ENCODE measurements at regions not wholly inside any gene's neighbourhood (a gene's known extent, or its start where the extent isn't known, plus 50 kb on each side); places are given as distances from the start of the nearest gene placed in this dataset.

DNA sequence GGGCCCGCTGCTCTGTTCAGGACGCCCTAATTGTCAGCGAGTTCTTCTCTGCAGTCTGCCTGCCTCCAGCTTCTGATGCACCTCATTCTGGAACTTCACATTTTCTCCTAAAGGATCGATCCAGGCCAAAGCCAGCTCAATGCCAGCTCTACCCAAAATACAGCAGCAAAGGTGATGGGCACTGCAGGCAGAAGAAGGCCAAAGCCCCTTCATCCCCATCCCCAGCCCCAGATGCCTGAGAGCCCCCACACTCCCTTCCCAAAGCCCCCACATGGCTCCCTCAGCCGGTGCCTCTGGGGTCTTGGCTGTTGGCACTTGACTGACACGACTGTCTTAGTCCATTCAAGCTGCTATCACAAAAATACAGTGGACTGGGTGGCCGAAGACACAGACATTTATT lies 410.3 kb downstream of the BRD1 start:
- Histone ChIP-seq H3K27ac (ENCODE audit: extremely low read length, insufficient read depth, low read length) (no peak overlapping the region), H3K9me3 (ENCODE audit: low read length) (no peaks in the 10 kb centered on the region), H3K27me3 (ENCODE audit: control insufficient read depth in 1 of 2, insufficient read depth in 2 of 2, low read length in 2 of 2) (peaks cover 6 to 36% of the 10 kb centered on the region in 2 experiments; a peak in 4 of 5 replicates), H3K36me3 (replicated peaks in 1 of 2; ENCODE audit: control insufficient read depth in 1 of 2, insufficient read depth in 2 of 2, low read length in 2 of 2) (no peaks in the 10 kb centered on the region), H3K4me2 (ENCODE audit: low read depth, low read length) (no peak overlapping the region), H3K79me2 (ENCODE audit: insufficient read depth, low read length) (no peaks in the 10 kb centered on the region), H2AFZ (ENCODE audit: low read length) (no peak overlapping the region), H4K20me1 (ENCODE audit: insufficient read depth, low read length) (no peaks in the 10 kb centered on the region), H3K9ac (ENCODE audit: insufficient read depth, low read depth, low read length) (no peak overlapping the region), H3K4me3 (replicated peaks in 1 of 3; ENCODE audit: insufficient read depth in 1 of 3, low read depth in 2 of 3, low read length in 3 of 3) (no peak overlapping the region), H3K4me1 (ENCODE audit: insufficient read depth, low read length) (no peaks in the 10 kb centered on the region)
- FAIRE-seq (no peak), DNase-seq (ENCODE audit: low spot score) (no peak), ATAC-seq (no peak)
- no TSS peak for BruUV-seq (replicated peaks)
- TF ChIP-seq, protein P1, sequence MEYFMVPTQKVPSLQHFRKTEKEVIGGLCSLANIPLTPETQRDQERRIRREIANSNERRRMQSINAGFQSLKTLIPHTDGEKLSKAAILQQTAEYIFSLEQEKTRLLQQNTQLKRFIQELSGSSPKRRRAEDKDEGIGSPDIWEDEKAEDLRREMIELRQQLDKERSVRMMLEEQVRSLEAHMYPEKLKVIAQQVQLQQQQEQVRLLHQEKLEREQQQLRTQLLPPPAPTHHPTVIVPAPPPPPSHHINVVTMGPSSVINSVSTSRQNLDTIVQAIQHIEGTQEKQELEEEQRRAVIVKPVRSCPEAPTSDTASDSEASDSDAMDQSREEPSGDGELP (IDR thresholded peaks at IDR 0.05; ENCODE audit: borderline replicate concordance, low read depth) = no peak
- POLR2A ChIA-PET = no interaction called here
- CTCF ChIA-PET (ENCODE audit: low intra/inter-chr PET ratio, low total read pairs) = no interaction called here
- intact Hi-C loops (cut with micrococcal nuclease; ENCODE audit: unreplicated experiment) (no loop called here), in situ Hi-C loops (cut with HindIII; ENCODE audit: extremely low pct_ligation_motif_present, low pct_unique_long_range_greater_than_20kb) (no loop called here)
- WGBS (ENCODE audit: low lambda C conversion rate) = 0% methylated on average over 5 of the region's 7 CpGs

DNA sequence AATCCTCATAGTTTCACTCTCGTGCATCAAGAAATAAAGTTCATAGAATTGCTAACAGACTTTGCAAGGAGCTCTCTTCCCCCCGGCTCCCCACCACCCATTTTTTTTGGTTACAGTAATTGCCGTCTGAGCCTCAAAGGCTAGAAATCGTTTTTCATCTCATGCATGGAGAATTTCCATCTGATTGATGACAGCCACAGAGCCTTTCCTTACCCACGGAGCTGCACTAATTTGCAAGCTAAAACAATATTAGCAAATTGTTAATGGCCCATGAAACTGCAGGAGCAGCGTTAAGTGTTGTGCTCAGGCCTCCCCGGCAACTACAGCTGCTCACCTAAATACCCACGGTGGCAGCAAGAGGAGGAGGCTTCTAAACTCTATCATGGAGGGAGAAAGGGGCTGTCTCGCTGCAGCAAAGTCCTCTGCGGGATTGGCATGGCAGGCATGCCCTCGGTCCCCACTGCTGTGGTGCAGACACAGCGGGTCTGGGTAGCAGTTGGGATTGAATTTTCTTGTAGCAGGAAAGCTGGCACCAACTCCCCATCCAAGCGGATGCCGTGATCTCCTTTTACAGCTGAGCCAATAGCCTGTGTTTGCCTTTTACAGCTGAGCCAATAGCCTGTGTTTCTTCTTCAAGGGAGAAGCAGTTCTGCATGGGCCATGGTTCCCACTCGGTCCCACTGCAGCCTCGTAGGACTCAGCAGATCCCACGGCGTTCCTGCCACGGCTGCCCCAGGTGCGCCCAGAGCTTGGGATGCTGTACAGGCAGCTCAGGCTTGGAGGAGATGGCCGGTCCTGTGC lies 412.3 kb downstream of the BRD1 start:
- BruUV-seq (replicated peaks) = no TSS peak
- ChIA-PET CTCF (ENCODE audit: low intra/inter-chr PET ratio, low total read pairs) (no interaction called here), POLR2A (no interaction called here)
- intact Hi-C loops (cut with micrococcal nuclease; ENCODE audit: unreplicated experiment) (no loop called here), in situ Hi-C loops (cut with HindIII; ENCODE audit: extremely low pct_ligation_motif_present, low pct_unique_long_range_greater_than_20kb) (no loop called here)
- no peaks in the 10 kb centered on the region for H3K9me3 ChIP-seq (ENCODE audit: low read length)
- no peaks in the 10 kb centered on the region for H3K79me2 ChIP-seq (ENCODE audit: insufficient read depth, low read length)
- H3K4me2 ChIP-seq (ENCODE audit: low read depth, low read length) = no peak overlapping the region
- no peak overlapping the region for H3K4me3 ChIP-seq (replicated peaks in 1 of 3; ENCODE audit: insufficient read depth in 1 of 3, low read depth in 2 of 3, low read length in 3 of 3)
- DNase-seq (ENCODE audit: low spot score) (no peak), ATAC-seq (no peak), FAIRE-seq (no peak)
- no peak overlapping the region for H2AFZ ChIP-seq (ENCODE audit: low read length)
- no peak overlapping the region for H3K9ac ChIP-seq (ENCODE audit: insufficient read depth, low read depth, low read length)
- TF ChIP-seq, protein P2, sequence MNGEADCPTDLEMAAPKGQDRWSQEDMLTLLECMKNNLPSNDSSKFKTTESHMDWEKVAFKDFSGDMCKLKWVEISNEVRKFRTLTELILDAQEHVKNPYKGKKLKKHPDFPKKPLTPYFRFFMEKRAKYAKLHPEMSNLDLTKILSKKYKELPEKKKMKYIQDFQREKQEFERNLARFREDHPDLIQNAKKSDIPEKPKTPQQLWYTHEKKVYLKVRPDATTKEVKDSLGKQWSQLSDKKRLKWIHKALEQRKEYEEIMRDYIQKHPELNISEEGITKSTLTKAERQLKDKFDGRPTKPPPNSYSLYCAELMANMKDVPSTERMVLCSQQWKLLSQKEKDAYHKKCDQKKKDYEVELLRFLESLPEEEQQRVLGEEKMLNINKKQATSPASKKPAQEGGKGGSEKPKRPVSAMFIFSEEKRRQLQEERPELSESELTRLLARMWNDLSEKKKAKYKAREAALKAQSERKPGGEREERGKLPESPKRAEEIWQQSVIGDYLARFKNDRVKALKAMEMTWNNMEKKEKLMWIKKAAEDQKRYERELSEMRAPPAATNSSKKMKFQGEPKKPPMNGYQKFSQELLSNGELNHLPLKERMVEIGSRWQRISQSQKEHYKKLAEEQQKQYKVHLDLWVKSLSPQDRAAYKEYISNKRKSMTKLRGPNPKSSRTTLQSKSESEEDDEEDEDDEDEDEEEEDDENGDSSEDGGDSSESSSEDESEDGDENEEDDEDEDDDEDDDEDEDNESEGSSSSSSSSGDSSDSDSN (CRISPR knock-in tag; IDR thresholded peaks at IDR 0.05) = no peak
- TF ChIP-seq, protein P3, sequence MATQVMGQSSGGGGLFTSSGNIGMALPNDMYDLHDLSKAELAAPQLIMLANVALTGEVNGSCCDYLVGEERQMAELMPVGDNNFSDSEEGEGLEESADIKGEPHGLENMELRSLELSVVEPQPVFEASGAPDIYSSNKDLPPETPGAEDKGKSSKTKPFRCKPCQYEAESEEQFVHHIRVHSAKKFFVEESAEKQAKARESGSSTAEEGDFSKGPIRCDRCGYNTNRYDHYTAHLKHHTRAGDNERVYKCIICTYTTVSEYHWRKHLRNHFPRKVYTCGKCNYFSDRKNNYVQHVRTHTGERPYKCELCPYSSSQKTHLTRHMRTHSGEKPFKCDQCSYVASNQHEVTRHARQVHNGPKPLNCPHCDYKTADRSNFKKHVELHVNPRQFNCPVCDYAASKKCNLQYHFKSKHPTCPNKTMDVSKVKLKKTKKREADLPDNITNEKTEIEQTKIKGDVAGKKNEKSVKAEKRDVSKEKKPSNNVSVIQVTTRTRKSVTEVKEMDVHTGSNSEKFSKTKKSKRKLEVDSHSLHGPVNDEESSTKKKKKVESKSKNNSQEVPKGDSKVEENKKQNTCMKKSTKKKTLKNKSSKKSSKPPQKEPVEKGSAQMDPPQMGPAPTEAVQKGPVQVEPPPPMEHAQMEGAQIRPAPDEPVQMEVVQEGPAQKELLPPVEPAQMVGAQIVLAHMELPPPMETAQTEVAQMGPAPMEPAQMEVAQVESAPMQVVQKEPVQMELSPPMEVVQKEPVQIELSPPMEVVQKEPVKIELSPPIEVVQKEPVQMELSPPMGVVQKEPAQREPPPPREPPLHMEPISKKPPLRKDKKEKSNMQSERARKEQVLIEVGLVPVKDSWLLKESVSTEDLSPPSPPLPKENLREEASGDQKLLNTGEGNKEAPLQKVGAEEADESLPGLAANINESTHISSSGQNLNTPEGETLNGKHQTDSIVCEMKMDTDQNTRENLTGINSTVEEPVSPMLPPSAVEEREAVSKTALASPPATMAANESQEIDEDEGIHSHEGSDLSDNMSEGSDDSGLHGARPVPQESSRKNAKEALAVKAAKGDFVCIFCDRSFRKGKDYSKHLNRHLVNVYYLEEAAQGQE (IDR thresholded peaks at IDR 0.05; ENCODE audit: borderline replicate concordance in 1 of 2, low read depth in 1 of 2, low read length in 2 of 2) = no peak
- TF ChIP-seq THAP11 (CRISPR knock-in tag; IDR thresholded peaks at IDR 0.05) (no peak), NFE2 (CRISPR knock-in tag; IDR thresholded peaks at IDR 0.05) (no peak)
- no peaks in the 10 kb centered on the region for H3K4me1 ChIP-seq (ENCODE audit: insufficient read depth, low read length)
- under 1% methylated on average over 10 of the region's 21 CpGs for WGBS (ENCODE audit: low lambda C conversion rate)
- H3K27me3 ChIP-seq (ENCODE audit: control insufficient read depth in 1 of 2, insufficient read depth in 2 of 2, low read length in 2 of 2) = peaks cover 6 to 36% of the 10 kb centered on the region in 2 experiments; a peak in 4 of 5 replicates
- H4K20me1 ChIP-seq (ENCODE audit: insufficient read depth, low read length) = no peaks in the 10 kb centered on the region
- no peaks in the 10 kb centered on the region for H3K36me3 ChIP-seq (replicated peaks in 1 of 2; ENCODE audit: control insufficient read depth in 1 of 2, insufficient read depth in 2 of 2, low read length in 2 of 2)
- no peak overlapping the region for H3K27ac ChIP-seq (ENCODE audit: extremely low read length, insufficient read depth, low read length)

All from HepG2 (cell line).